HG03469 (cell line): ENCODE measurements at regions not wholly inside any gene's neighbourhood (a gene's known extent, or its start where the extent isn't known, plus 50 kb on each side); places are given as distances from the start of the nearest gene placed in this dataset.

ENCODE experiments used
- ATAC-seq: cut with Tn5 transposase; IDR thresholded peaks from one replicate; pipeline ENCODE4 v1.9.1; 2021; ENCODE audit warnings: mild to moderate bottlenecking, moderate library complexity, moderate number of reproducible peaks; ENCODE audit not compliant: unreplicated experiment

- ATAC-seq: no peak
Measured at GRCh38 chr2:67824186-67824585, 238.6 kb downstream of the C1D start.

- no peak for ATAC-seq
Measured at GRCh38 chr2:67825476-67825875, 237.3 kb downstream of the C1D start.

DNA sequence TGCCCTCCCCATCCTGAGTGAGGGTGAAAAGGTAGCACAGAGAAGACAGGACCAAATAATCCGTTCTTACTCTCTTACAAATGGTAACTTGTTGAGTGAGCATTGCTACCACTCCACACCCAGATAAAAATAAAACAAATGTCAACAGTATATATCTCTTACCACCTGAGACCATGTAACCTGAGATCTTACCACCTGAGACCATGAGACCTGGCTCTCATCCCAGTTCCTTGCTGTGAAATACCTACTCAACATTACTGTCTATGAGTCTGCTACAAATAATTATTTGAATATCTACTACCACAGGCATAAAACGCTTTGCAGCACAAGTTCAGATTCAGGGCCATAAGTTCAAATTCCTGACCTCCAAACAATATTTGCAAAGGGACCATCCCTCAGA is 234.7 kb downstream of the C1D start:
- no peak for ATAC-seq

GRCh38 chr2:67829470-67829869 is 233.3 kb downstream of the C1D start:
- no peak for ATAC-seq

DNA sequence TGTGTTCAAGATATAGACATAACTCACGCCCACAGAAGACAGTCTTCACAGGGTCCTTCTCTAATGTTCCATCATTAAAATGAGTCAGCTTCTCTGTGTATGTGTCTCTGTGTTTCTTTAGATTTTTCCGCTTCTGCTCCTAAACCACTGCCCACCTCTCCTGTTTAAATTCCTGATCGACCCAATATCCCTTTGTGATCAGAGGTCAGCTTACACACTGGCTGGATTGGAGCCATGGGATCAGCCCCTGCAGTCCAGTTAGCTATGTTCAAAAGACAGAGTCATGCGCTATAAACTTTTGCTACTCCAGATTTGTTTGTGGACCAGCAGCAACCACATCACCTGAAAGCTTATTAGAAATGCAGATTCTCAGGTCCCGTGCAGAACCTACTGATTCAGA is 229.2 kb downstream of the C1D start:
- no peak for ATAC-seq

DNA sequence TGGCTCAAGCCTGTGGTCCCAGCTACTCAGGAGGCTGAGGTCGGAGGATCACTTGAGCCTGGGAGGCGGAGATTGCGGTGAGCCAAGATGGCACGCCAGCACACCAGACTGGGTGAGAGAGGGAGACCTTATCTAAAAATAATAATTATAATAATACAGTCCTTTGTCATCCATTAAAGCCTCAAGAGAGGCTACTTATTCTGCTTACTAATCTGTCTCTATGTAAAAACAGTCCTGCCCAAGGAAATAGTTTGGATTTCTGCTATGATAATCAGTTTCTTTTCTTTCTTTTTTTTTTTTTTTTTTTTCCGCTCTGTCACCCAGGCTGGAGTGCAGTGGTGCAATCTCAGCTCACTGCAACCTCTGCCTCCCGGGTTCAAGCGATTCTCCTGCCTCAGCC is 228.3 kb downstream of the C1D start:
- no peak for ATAC-seq

GRCh38 chr2:67835266-67835665 is 227.5 kb downstream of the C1D start:
- ATAC-seq: no peak

DNA sequence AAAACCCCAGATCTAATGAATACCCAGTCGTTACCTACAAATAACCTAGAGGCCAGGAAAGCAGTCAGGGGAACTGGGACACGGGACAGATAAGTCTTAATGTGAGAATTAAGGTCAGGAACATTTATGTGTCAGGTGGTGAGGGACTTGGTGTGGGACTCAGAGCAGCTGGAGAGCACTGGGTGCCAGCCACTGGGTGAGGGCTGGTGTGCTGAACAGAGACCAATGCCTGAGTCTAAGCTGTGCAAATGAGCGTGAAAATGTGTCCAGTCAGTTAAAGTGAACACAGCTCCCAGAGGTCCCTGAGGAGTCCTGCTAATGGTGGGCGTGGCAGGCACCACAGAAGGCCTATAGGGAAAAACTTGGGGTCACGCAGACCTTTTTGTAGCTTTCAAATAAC is 225.9 kb downstream of the C1D start:
- no peak for ATAC-seq

DNA sequence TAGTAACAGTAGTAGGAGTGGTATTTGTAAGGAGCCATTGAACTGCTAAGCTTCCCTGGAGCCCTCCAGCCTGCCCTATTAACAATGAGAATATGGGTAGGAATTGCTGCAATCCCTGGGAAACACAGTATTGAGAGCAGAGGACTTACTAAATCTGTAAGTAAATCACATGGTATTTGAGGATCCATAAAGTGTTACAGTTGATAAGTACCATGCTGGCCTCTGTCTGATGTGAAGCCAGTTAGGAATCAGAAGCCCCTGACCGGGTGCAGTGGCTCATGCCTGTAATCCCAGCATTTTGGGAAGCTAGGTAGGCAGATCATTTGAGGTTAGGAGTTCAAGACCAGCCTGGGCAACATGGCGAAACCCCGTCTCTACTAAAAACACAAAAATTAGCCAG is 224.6 kb downstream of the C1D start:
- no peak for ATAC-seq

DNA sequence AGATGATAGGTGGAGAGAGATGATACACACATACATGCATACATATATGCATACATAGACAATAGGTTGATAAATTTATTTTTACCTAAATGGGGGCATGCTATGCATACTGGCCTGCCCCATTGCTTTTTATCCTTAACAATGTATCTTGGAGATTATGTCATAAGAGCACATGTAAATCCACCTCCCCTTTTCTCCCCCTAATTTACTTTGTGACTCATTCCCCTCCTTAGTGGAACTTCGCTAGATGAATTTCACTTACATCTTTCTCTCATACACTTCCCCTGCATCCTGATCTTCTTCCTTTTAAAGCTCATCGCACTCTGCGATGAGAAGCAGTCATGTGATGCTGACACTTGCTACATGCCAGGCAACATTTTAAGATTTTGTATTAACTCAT is 223.6 kb downstream of the C1D start:
- ATAC-seq: no peak

DNA sequence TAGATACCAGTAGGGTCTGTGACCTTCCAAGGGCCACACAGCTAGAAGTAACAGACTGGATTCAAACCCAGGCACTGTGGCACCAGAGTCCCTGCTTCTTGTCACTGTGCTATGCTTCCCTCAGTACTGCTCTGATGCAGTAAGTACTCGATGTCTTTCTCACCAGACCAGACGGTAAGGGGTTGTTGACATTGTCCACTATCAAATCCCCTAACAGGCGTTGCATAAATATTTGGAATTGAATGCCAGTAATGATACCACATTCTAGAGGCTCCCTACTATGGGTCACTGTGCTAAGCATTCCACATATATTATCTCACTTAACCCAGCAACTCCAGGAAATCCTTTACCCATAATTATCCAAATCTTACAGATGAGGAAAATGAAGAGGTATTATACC is 223.1 kb downstream of the C1D start:
- ATAC-seq: no peak

- peak; percentile 84 for ATAC-seq
Measured at GRCh38 chr2:67840460-67841068, 222.2 kb downstream of the C1D start.

- no peak for ATAC-seq
Measured at GRCh38 chr2:67841711-67842110, 221.1 kb downstream of the C1D start.

- ATAC-seq: no peak
Measured at GRCh38 chr2:67842375-67842959, 220.3 kb downstream of the C1D start.

GRCh38 chr2:67844024-67844540 is 218.7 kb downstream of the C1D start:
- ATAC-seq: no peak

GRCh38 chr2:67845621-67846369 is 217.0 kb downstream of the C1D start:
- ATAC-seq: no peak

- ATAC-seq: peak; percentile 50
Measured at GRCh38 chr2:67846370-67847070, 216.3 kb downstream of the C1D start.

DNA sequence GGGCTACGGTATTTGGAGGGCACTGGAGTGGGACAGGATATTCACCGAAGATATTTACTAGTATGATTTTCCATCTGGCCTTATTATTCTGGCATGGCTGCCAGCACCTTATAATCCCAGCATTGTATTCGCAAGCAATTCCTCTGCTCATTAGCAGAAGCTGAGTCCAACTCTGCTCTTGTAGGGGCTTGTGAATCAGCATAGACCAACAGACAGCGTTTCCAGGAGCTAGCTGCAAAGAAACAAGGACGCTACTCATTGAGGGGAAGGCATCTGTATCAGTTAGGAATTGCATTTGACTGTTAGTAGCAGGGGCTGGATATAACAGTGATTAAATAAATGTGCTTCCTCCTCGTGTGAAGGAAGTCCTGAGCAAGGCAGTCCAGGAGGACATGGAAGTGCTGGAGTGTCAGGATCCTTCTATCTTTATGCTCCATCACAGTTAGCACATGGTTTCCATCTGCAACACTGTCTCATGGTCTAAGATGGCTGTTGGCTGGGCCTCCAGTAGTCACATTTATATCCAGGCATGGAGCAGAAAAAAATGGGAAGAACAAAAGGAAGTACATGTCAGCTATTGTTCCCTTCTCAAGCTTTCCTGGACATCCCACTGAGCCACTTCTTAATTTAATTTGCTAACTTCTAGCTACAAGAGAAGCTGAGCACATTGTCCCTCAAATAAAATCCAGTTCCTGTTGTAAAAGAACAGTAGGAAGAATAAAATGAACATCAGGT is 214.1 kb downstream of the C1D start:
- ATAC-seq: no peak

- no peak for ATAC-seq
Measured at GRCh38 chr2:67851016-67851415, 211.8 kb downstream of the C1D start.

DNA sequence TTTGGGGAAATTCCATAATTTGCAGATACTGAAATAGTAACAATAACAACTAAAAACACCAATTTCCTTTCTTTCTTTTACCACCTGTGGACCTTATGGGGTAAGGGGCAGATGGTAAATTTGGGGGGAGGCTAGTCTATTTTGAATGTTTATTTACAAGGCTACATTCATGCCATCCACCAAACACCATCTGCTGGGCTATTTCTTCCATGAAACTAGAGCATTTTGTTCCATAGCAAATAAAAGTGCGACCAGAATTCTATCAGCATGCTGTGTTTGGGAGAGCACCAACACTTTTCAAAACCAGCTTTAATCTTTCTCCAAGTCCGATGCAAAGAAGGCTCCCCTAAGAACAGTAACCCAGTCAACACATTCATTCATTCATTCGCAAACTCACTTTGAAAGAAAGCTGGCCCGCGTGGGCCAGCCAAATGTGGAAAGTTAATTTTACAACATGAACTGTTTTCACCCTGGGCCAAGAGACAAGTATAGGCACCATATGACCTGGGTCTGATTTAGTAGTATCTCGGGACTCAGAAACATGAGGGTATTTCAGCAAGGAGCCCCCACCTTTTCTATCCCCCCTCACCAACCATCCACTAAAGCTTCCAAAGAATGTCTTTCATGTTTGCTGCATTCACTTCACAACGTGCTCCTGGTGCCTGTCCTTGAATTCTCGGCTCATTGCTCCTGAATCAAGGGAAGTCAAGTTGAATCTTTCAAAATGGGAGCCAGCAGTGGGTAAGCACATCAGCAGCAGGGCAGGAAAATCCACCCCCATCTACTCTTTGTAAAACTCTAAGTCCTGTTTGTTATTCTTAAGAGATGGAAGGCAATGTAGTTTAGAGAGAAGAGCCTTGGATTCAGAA is 210.6 kb downstream of the C1D start:
- no peak for ATAC-seq
